Anterior cingulate cortex (tissue), 58 donors: ENCODE measurements at regions not wholly inside any gene's neighbourhood (a gene's known extent, or its start where the extent isn't known, plus 50 kb on each side); places are given as distances from the start of the nearest gene placed in this dataset.

ENCODE experiments used
- DNase-seq, 58 donors: peaks; one replicate each; lab custom pipeline; 2025; lab: John Stamatoyannopoulos, UW

DNA sequence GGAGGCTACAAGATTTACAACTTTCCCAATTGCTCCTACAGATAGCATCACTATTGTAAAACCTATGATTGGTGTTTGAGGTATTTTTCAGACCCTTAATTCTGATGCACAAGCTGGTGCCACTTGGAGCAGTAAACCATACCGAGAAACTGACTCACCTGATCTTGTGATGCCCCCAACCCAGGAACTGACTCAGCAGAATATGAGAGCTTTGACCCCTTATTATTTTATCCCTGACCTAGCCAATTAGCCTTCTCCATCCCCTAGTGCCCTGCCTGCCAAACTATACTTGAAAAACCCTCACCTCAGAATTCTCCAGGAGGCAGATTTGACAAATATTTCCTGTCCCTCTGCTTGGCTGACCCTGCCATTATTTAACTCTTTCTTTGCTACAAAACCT, 585.9 kb upstream of the GHITM start:
- no peak for DNase-seq

DNA sequence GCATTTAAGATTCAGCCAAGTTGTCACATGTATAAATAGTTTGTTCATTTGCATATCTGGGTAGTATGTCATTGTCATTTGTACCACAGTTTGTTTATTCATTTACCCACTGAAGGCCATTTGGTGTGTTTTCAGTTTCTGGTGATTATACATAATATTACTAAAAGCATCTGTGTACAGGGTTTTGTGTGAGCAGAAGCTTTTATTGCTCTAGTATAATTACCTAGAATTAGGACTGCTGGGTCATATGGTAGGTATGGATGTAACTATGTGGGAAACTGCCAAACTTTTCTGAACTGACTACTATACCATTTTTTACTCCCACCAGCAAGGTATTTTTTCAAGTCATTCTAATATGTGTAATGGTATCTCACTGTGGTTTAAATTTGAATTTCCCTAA, 584.0 kb upstream of the GHITM start:
- no peak for DNase-seq

DNA sequence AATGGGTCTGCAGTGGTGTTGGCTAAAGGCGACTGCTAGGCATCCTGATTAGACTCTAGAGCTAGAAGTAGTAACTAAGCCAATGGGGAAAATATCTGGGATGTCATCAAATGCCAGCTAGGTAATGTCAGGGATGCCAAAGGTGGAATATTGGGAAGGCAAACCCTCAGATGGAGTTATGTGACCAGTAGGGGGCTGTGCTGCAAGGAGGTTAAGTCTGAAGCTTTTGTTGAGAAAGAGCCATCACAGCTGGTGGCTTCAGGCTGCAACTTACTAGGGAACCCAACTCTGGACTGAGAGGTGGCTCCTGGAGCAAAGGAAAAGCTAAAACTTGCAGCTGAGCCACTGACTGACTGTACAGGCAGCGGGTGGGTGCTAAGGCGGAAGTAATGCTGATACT, 576.9 kb upstream of the GHITM start:
- no peak for DNase-seq

DNA sequence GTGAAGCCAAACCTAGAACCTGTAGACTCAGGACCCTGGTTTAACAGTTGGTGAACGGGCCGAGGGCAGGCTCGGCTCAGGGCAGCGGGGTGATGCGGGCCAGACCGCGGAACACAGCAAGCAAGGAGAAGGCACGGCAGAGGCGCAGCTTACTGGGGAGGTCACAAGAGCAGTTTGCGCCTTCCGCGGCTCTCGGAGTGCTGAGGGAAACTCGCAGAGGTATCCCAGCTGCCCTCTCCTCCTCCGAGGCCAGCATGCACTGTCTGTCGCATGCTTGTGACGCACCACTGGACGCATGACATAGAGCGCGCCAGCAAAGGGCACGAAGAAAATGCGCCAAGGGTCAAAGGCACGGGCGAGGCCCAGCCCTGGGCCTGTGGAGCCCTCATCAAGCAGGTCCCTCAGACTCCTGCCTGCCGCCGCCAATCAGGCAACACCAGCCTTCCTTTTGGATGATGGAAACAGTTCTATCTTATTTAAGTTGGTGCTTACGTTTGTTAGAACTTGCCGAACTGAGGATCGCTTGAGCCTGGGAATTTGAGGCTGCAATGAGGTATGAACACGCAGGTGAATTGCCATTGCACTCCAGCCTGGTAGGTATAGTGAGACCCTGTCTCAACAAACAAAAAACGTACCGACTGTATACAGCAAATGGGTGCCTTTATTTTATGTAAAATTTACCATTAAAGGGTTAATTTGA, 574.3 kb upstream of the GHITM start:
- DNase-seq: no peak

DNA sequence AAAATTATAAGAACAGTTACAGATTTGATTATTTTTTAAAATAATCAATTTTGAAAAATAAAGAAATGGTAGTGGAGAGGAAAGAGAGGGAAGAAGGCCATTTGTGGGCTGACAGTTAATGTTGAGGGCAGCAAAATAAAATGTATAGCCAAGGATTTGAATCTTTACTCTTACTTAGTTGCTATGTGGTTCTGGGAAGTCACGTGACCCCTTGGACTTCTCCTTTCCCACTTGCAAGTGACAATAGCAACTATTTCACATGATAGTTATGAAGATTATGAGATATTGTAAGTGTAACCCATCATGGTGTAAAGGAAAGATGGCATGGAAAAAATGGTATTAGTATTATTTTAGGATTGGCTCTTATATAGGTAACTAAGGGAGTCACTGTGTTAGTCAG, 567.3 kb upstream of the GHITM start:
- no peak for DNase-seq

DNA sequence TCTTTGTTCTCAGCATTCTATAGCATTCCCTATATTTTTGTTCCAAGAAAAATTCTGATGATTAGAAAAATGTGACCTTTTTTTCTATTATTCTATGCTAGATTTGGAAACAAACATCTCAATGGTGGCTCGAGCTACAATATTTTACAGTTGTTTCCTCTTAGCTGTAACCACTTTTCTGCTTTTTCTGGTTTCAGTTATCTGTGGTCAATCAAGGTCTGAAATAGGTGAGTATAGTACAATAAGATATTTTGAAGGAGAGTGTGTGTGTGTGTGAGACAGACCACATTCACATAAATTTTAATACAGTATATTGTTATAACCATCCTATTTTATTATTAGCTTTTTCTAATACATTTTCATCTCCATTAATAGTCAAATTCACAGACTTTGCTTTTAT, 564.5 kb upstream of the GHITM start:
- DNase-seq: no peak

DNA sequence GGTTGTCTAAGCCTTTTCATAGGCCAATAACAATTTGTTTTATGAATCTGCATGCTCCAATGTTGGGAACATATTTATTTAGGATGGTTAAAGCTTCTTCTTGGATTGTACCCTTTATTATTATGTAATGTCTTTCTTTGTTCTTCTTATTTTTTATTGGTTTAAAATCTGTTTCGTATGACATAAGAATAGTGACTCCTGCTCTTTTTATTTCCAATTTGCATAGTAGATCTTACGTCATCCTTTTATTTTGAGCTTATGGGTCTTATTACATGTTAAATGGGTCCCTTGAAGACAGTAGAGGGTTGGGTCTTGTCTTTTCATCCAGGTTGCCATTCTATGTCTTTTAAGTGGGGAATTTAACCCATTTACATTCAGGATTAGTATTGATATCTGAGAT, 561.9 kb upstream of the GHITM start:
- DNase-seq: no peak

DNA sequence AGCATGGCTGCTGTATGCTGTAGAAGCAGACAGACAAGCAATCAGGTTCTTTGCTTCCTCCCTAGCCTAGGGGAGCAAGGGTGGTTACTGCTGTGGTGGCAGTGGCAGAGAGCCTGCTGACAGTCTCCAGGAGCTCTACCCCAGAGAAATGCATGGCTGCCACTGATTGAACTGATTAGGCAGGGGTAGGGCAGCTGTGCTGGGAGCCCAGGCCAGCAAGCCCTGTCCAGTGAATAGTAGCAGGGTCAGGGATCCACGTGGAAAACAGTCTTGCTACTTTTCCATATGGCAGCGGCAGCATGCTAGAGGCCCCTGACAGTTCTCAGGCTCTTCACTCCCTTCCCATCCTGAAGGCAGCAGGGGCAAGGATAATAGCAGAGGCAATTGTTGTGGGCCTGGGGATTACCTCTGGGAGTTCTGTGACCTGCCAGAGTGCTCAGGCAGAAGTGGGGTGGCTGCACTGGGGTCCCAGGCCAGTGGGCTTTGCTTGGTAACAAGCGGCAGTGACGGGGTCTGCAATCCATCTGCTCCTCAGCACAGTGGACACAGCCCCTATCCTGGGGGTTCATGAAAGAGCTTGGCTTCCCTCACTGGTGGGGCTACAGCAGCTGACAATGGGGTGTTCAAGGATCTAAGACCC, 558.8 kb upstream of the GHITM start:
- DNase-seq: no peak

DNA sequence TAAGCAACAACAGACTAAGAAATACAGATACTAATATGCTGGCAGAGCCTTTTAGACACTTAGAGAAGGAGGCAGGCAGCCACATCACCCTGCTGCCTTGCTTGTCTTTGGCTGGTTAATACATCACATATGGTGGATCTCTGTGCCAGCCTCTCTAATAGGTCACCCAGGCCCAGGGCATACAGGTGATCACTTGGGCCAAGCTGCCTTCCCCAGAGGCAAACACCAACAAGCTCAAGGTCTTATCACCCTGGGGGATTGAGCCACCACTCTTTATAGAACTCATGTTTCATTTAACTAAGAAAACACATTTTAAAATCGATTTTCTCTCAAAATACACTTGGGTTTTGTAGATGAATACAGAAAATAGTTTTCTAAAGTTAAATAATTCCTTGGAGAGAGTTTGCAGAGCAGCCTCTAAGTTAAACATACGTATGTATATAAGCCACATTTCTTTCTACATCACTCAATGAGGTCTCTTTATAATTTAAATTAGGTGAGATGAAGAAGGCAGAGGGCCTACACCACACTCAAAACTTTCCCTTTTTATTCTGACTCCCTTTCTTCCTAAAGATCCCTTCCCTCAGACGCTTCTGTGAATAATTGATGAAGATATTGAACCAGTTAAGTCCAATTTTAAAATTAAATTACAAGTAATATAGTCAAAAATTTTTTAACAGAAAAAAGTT, 556.8 kb upstream of the GHITM start:
- no peak for DNase-seq

DNA sequence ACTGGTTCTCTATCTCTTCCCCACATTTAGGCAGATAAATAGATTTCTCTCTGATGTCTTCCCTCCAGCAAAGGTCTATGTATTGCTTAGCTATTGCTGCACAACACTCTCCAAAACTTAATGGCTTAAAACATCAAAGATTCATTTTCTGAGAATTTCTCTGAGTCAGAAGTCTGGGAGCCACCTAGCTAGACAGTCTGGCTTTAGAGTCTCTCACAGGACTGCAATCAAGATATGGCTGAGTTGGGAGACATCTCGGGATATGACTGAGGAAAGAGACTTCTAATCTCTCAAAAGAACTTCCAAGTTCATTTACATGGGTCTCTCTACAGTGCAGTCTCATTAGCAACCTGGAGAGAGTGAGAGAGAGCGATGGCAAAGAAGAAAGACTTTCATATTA, 553.6 kb upstream of the GHITM start:
- no peak for DNase-seq

DNA sequence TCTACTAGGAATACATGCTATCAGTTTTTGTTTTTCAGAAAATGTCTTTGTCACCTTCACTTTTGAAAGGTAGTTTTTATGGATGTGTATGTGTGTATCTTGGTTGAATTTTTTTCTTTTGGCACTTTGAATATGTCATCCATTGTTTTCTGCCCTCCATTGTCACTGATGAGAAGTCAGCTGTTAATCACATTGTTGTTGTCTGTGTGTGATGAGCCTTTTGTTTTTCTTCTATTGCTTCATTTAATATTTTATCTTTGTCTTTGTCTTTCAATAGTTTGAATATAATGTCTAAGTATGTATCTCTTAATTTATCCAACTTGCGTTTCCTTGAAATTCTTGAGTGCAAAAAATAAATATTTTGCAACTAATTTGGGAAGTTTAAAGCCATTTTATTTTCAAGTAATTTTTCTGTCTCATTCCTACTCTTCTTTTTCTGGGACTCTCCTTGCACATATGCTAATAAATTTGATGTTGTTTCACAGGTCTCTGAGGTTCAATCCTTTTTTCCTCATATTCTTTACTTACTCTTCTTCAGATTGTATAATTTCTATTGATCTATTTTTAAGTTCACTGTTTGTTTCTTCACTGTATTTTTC, 546.9 kb upstream of the GHITM start:
- no peak for DNase-seq

DNA sequence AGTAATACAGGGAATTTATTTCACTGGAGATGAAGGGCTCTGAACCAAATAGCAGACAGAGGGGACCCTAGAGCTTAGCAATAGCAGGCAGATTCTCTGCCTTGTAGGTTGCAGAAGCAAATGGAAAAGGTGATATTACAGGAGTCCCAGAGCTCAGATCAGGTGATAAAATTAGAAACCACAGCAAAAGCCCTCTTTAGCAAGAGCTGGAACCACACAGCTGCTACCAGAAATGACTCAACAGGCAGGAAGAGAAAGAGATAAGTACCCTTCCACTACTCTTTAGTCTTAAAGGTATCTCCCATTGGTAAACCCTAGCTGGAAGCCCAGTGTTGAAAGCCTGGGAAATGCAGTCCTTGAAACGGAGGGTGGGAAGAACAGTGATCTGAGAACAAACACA, 535.6 kb upstream of the GHITM start:
- no peak for DNase-seq

DNA sequence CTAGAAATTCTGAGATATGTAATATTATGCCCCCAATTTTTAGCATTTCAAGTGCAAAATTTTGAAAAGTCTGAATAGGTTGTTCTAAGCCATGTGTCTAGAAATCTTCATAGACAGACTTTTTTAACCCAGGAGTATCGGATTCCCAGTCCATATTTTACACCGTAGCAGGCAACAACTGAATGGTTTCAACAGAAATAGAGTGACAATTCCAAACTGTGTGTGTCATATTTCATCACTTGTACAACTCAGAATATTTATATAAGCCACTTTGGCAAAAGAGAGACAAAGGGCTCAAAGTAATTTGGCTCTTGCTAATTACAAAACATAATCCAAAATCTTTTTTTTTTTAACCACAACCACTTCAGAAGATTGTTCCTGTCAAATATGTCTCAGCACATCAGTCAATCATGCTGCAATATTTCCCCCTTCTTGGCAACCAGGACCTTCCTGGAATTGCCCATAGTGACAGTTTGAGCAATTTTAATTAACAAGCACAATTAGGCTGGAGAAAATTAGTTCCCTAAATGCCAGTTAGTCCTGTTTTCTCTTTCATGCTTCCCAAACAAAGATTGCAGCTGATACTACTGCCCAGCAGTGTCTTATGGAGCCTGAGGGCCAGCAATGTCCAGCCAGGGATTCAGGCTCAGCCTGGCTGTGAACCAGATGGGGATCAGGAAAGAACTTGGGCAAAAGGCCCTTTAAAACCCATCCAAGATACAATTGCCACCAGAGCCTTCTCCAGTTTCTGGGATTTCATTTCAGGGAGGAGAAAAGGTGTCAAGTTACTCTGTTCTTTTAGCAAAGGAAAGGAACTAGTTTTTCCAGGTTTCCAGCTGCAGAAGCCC, 533.3 kb upstream of the GHITM start:
- peak in 2 of 58 donors; percentile 3 to 19 for DNase-seq

DNA sequence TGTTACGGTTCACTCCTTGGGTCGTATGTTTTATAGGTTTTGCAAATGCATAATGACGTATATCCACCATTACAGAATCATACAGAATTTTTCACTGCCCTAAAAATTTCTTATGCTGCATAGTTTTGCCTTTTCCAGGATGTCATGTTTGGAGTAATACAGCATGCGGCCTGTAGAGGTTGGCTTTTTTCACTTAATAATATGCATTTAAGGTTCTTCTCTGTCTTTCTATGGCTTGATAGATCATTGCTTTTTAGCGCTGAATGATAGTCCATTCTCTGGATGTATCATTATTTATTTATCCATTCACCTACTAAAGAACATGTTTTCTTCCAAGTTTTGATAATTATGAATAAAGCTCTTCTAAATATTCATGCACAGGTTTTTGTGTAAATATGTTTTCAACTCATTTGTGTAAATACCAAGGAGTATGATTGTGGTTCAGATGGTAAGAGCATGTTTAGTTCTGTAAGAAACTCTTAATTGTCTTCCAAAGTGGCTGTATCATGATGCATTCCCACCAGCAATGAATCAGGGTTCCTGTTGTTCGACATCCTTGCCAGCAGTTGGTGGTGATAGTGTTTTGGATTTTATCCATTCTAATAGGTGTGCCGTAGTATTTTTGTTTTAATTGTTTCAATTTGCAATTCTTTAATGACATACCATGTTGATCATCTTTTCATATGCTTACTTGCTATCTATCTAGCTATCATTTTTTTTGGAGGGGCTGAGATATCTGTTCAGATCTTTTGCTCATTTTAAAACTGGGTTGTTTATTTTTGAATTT, 531.2 kb upstream of the GHITM start:
- DNase-seq: no peak

DNA sequence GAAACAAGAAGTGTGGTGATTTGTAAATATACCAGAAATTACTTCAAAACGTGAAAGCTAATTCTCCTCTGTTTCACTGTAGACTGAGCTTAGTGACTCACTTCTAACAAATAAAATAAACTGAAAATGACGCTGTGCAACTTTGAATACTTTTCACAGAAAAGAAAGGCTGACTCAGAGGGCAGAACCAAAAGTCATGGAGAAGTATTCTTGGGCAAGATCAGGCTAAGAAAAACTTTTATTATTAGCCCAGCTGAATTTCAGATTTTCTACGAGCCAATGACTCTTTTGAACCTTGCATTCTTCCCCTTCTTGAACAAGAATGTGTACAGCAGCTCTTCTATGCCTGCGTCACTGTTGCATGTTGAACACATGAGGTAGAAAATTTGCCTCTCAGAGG, 527.3 kb upstream of the GHITM start:
- no peak for DNase-seq

DNA sequence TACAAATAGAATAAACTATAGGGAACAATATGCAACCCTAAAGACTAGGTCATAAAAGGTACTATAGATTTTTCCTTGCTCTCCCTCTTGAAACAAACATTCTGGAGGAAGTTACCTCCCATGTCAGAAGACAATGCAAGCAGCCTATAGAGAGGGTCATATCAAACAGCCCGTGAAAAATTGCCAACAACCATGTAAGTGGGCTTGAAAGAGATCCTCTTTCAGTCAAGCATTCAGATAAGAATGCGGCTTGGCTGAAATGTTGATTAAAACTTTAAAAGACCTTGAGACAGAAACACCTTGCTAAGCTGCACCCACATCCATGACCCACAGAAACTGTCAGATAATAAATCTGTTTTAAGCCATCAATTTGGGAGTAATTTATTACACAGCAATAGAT, 526.6 kb upstream of the GHITM start:
- no peak for DNase-seq

DNA sequence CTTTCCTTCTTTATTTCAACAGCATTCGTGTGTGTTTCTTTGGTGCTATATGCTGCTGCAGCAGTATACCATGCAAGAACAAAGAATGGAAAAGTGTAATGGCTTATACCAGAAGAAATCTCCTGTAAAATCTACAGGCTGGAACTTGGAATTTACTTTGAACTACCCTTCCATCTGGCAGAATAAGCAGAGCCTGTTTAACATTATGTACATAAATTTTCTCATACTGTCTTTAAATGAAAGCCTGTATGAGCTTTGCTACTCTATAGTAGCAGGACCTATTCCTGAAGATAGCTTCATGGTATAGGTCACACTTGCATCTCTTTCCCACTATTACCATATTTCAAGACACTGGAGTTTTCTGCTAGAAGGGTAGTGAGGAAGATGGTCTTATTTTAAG, 522.1 kb upstream of the GHITM start:
- DNase-seq: no peak

DNA sequence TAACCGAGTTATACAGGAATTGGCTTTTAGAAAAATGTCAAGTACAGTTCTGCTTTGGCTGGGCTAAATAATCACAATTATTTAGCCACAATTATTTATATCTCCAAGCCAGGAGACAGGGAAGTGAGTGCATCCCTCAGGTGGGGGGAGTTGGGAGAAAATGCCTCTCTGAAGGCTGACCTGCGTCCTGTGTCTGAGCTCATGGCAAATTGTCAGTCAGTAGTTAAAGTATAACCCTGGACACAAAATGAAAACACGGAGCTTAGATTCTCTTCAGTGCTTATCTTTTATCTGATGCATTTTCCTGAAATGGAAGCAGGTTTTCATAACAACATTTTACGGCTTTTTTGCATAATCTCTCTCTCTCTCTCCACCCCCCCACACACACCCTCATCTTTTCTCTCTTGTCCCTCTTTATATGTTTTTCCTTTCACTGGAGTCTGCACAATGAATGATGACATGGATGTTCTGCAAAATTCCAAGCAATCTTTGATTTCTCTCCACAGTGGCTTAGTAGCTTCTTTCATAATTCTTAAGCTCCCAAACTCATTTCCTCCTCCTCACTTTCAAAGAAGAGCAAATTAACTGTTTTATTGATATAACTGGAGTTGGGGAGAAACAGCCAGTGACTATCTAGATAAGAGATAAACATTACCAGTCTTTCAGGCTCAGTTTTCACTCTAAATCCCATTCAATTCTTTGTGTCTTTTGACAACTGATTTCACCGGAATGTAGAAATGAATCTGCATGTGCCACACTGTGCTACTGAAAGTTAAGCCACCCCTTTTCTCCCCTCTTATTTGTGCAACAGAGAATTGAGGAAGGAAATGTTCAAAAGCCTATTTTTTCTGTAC, 521.4 kb upstream of the GHITM start:
- no peak for DNase-seq

DNA sequence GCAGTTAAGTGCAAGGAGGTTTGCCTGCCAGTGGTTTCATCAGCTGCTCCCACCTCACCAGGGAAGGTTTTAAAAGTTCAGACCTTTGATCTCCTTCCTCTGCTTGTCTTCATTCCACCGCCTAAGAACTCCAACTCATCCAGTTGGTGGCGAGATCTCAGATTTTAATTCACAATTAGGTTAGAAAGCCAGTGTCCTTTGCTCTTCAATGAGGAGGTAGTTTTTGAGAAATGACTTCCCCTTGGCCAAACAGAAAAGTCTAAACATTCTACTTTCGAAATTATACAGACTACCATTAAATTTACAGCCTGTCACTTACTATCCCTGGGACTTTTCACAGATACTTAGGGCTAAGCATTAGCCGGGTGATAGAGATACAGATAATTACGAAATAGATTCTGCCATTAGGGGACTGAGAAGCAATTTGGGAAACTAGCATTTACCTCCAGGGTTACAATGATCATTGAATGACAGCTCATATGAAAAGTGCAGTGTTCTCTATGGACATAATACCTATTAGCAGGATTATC, 513.4 kb upstream of the GHITM start:
- no peak for DNase-seq
